Testis (tissue), 2 donors: ENCODE measurements at regions not wholly inside any gene's neighbourhood (a gene's known extent, or its start where the extent isn't known, plus 50 kb on each side); places are given as distances from the start of the nearest gene placed in this dataset.

Experiments used
- DNase-seq: peaks from one replicate; pipeline ENCODE4 v3.0.0-alpha.2; 2019
- H3K27ac ChIP-seq, 2 donors: fragments of 200-600 bp; sonication (generic); one replicate each; pipeline ENCODE4 v1.5.1; 2019
- H3K27me3 ChIP-seq: fragments of 200-600 bp; sonication (generic); one replicate; pipeline ENCODE4 v1.5.1; 2019
- H3K36me3 ChIP-seq: fragments of 200-600 bp; sonication (generic); one replicate; pipeline ENCODE4 v1.5.1; 2017; ENCODE audit warnings: low read depth; ENCODE audit errors: missing control alignments
- H3K4me1 ChIP-seq: fragments of 200-600 bp; sonication (generic); one replicate; pipeline ENCODE4 v1.5.1; 2019
- H3K4me3 ChIP-seq, 2 donors: fragments of 200-600 bp; sonication (generic); one replicate each; pipeline ENCODE4 v1.5.1; 2017 to 2019
- H3K9me3 ChIP-seq: fragments of 200-600 bp; sonication (generic); one replicate; pipeline ENCODE4 v1.5.1; 2017
- CTCF ChIP-seq, 3 experiments: fragments of 450-650 bp in 2 of 3; fragments of 200-600 bp in 1 of 3; sonication (generic) in 1 of 3; IDR thresholded peaks; one replicate each; pipeline ENCODE4 v1.5.1; 2016 to 2019; ENCODE audit warnings: antibody characterized with exemption in 3 of 3, mild to moderate bottlenecking in 2 of 3, moderate library complexity in 1 of 3
- POLR2A ChIP-seq: fragments of 450-650 bp; IDR thresholded peaks from one replicate; pipeline ENCODE4 v1.6.1; 2017; ENCODE audit warnings: antibody characterized with exemption, mild to moderate bottlenecking, moderate library complexity
- WGBS, 2 donors: methylation state at CpG; one replicate each; pipeline ENCODE4 v1.1.5; 2018; 5-methylcytosine and 5-hydroxymethylcytosine counted together
- intact Hi-C: fragments of 100-400 bp; cut with DNase I; formaldehyde crosslinking; loops from one replicate; pipeline ENCODE4 v1.15.1; 2023; ENCODE audit warnings: low total_unique reads

DNA sequence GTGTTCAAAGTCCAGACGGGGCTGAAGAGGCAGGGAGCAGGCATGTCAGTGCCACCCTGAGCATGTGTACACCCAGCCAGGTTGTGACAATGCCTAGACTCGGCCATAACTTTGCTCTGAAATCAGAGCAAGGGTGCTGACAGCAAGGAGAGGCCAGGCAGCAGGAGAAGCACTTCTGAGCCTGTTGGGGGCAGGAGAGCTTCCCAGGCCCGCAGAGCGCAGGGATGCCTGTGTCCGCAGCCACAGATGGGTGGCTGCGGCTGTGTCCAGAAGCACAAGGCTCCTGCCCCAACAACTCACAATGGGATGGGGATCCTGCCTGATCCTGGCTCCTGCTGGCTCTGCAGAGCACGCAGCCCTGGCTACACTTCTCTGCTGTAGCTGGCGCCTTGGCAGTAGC is 373.9 kb downstream of the CHSY3 start:
- H3K36me3 ChIP-seq: no peaks in the 10 kb centered on the region
- no peaks in the 10 kb centered on the region for H3K4me1 ChIP-seq
- TF ChIP-seq CTCF (IDR thresholded peaks at IDR 0.05): no peak
- TF ChIP-seq POLR2A: no peak
- no peak for DNase-seq
- no peak overlapping the region for H3K27ac ChIP-seq
- no peak overlapping the region for H3K4me3 ChIP-seq
- H3K27me3 ChIP-seq: no peaks in the 10 kb centered on the region
- 89 to 91% methylated on average over 5 to 8 of the region's 8 CpGs for WGBS, 2 donors
- intact Hi-C loops: no loop called here
- no peaks in the 10 kb centered on the region for H3K9me3 ChIP-seq

DNA sequence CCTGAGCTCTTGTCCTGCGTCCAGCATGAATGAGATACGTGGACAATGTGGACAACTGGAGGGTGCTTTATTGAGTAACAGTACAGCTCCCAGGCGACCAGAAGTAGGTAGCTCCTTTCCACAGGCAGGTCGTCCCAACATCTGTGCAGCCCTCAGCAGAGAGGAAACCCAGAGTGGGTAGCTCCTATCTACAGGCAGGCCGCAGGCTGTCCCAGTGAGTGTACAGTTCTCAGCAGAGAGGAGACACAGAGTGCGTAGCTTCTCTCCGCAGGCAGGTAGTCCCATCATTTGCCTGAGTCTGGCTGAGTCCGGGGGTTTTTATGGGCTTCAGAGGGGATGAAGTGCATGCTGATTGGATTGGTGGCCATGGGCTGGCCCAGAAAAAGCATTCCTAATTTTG is 373.3 kb downstream of the CHSY3 start:
- no peak for DNase-seq
- WGBS, 2 donors: 89 to 94% methylated on average over 7 to 8 of the region's 8 CpGs
- TF ChIP-seq CTCF (IDR thresholded peaks at IDR 0.05) (no peak), POLR2A (no peak)
- intact Hi-C loops: no loop called here
- H3K4me1 ChIP-seq: no peaks in the 10 kb centered on the region
- H3K36me3 ChIP-seq: no peaks in the 10 kb centered on the region
- no peak overlapping the region for H3K27ac ChIP-seq
- H3K9me3 ChIP-seq: no peaks in the 10 kb centered on the region
- no peaks in the 10 kb centered on the region for H3K27me3 ChIP-seq
- H3K4me3 ChIP-seq: no peak overlapping the region

DNA sequence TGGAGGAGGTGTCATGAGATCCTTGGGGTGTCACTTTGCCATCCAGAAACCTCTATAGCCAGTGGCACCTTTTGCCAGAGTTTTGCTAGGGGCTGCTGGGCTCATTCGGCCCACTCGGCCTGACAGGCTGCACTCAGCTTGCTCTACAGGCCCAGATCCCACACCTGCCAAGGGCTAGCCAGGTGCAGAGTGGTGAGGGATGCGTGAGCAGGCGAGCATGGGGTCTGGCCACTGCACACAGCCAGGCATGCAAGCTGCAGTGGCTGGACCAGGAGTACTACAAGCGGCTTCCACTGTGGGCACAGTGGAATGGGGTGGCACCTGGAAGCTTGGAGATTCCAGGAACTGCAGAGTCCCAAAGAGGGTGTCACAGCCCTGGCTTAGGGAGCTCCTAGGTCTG is 372.7 kb downstream of the CHSY3 start:
- no peaks in the 10 kb centered on the region for H3K4me1 ChIP-seq
- no peaks in the 10 kb centered on the region for H3K27me3 ChIP-seq
- TF ChIP-seq POLR2A: no peak
- no peak for TF ChIP-seq CTCF (IDR thresholded peaks at IDR 0.05)
- no peaks in the 10 kb centered on the region for H3K36me3 ChIP-seq
- intact Hi-C loops: no loop called here
- no peak overlapping the region for H3K4me3 ChIP-seq
- H3K9me3 ChIP-seq: no peaks in the 10 kb centered on the region
- WGBS, 2 donors: 83 to 95% methylated on average over 2 to 5 of the region's 5 CpGs
- DNase-seq: no peak
- no peak overlapping the region for H3K27ac ChIP-seq

- no peak for DNase-seq
- no peak overlapping the region for H3K4me3 ChIP-seq
- WGBS, 2 donors: 88 to 94% methylated on average over 2 of the region's 2 CpGs
- no peaks in the 10 kb centered on the region for H3K9me3 ChIP-seq
- H3K4me1 ChIP-seq: no peaks in the 10 kb centered on the region
- no peaks in the 10 kb centered on the region for H3K27me3 ChIP-seq
- intact Hi-C loops: no loop called here
- TF ChIP-seq POLR2A: no peak
- no peak for TF ChIP-seq CTCF (IDR thresholded peaks at IDR 0.05)
- no peaks in the 10 kb centered on the region for H3K36me3 ChIP-seq
- H3K27ac ChIP-seq: no peak overlapping the region
Observed at GRCh38 chr5:130272837-130273236, 368.6 kb downstream of the CHSY3 start.

DNA sequence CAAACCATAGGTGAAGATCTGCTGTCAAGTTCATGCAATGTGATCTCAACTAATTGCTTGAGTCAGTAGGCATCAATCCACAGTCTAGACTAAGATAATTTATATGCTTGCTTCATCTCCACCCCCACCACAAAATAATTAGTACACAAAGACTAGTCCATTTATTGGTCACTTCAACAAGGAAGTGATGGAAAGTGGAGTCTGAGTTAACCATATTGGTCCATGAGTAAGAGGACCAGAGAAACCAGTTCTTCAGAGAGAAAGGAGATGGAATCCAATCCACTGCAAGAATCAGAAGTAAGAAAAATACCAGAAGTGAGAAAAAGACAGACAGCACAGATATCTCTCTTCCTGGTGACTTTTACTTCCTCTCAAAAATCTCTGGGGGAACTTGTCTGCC is 366.5 kb downstream of the CHSY3 start:
- intact Hi-C loops: no loop called here
- no peak for DNase-seq
- Histone ChIP-seq H3K4me3 (no peak overlapping the region), H3K9me3 (no peaks in the 10 kb centered on the region), H3K27me3 (no peaks in the 10 kb centered on the region), H3K4me1 (no peaks in the 10 kb centered on the region), H3K27ac (no peak overlapping the region), H3K36me3 (no peaks in the 10 kb centered on the region)
- TF ChIP-seq POLR2A: no peak
- no peak for TF ChIP-seq CTCF (IDR thresholded peaks at IDR 0.05)
